ENCODE measurements at regions not wholly inside any gene's neighbourhood (a gene's known extent, or its start where the extent isn't known, plus 50 kb on each side); places are given as distances from the start of the nearest gene placed in this dataset.

- no peak for DNase-seq (ENCODE audit: extremely low spot score)
- POLR2A ChIA-PET: no interaction called here
- CTCF ChIA-PET: interaction anchor here (1.3 kb wide), 1 partner anchor 8 kb away, joined by 3 read pairs; no protein-coding TSS in a partner anchor
- TF ChIP-seq CTCF (IDR thresholded peaks at IDR 0.05; ENCODE audit: control extremely low read depth, extremely low read depth, low read depth, missing control alignments): no peak
These were observed 241.1 kb upstream of the CTBP2 start for GRCh38 chr10:125401462-125401861.

- TF ChIP-seq CTCF (IDR thresholded peaks at IDR 0.05; ENCODE audit: control extremely low read depth, extremely low read depth, low read depth, missing control alignments): no peak
- POLR2A ChIA-PET: no interaction called here
- CTCF ChIA-PET: no interaction called here
- no peak for DNase-seq (ENCODE audit: extremely low spot score)
These were observed 238.9 kb upstream of the CTBP2 start for GRCh38 chr10:125399289-125399688.

- DNase-seq (ENCODE audit: extremely low spot score): no peak
- CTCF ChIA-PET: no interaction called here
- TF ChIP-seq CTCF (IDR thresholded peaks at IDR 0.05; ENCODE audit: control extremely low read depth, extremely low read depth, low read depth, missing control alignments): no peak
- POLR2A ChIA-PET: no interaction called here
These were observed 237.9 kb upstream of the CTBP2 start for GRCh38 chr10:125398270-125398669.

- DNase-seq (ENCODE audit: extremely low spot score): no peak
- ChIA-PET CTCF (no interaction called here), POLR2A (no interaction called here)
- TF ChIP-seq CTCF (IDR thresholded peaks at IDR 0.05; ENCODE audit: control extremely low read depth, extremely low read depth, low read depth, missing control alignments): no peak
These were observed 237.2 kb upstream of the CTBP2 start for GRCh38 chr10:125397608-125398007.

DNA sequence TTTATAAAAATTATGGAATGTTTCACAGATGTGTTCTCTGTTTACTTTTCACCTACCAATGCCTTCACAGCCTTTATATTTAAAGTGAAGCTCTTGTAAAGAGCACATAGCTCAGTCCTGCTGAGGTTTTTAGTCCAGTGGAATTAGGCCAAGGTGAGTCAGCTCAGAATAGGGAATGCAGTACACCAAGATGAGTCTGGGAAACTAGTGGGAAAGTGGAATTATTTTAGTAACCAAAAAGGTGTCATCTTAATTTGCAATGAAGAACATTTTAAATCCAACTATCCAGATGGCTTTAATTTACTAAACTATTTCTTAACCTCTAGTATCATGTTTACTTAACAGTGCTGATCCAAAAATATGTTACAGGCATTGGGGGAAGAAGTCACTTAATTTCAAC lies 236.3 kb upstream of the CTBP2 start:
- POLR2A ChIA-PET: no interaction called here
- CTCF ChIA-PET: no interaction called here
- no peak for DNase-seq (ENCODE audit: extremely low spot score)
- TF ChIP-seq CTCF (IDR thresholded peaks at IDR 0.05; ENCODE audit: control extremely low read depth, extremely low read depth, low read depth, missing control alignments): no peak

DNA sequence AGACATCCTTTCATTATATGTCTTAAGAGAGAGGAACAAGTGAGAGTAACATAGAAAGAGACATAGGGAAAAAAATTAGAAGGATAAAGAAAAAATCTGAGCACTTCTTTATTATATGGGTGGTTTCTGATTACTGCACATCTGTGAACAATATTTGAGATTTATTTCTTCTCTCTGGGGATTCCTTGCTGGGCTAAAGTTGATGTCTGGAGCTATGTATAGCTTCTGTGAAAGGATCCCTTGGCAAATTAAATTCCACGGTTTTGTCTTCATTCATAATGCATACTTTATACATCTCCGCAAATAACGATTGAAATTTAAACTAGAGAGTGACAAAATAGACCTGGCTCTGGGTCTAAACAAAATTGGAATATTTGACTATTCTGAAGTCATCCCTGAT lies 232.2 kb upstream of the CTBP2 start:
- CTCF ChIA-PET: no interaction called here
- POLR2A ChIA-PET: no interaction called here
- no peak for TF ChIP-seq CTCF (IDR thresholded peaks at IDR 0.05; ENCODE audit: control extremely low read depth, extremely low read depth, low read depth, missing control alignments)

DNA sequence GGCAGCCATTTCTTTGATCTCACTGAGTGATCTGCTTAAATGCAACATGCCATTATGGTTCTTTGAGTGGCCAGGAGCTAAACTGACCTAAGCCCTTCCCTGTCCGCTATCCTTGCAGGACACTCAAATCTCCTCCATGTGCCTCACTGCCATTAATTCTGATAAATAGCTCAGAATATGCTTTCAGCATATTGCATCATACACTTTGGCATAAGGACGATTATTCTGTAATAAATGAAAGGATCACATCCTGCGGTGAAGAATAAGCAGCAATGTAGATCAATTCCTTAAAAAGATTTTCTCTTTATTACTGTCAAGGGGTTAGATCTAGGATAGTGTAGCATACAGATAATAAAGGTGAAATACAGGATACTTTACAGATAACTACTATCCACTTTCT lies 231.8 kb upstream of the CTBP2 start:
- CTCF ChIA-PET: no interaction called here
- DNase-seq (ENCODE audit: extremely low spot score): no peak
- TF ChIP-seq CTCF (IDR thresholded peaks at IDR 0.05; ENCODE audit: control extremely low read depth, extremely low read depth, low read depth, missing control alignments): no peak
- POLR2A ChIA-PET: interaction anchor here (0.6 kb wide), 1 partner anchor 21 kb away, joined by 3 read pairs; no protein-coding TSS in a partner anchor

More for the DNA sequence above, 232.2 kb upstream of the CTBP2 start:
- no peak for DNase-seq (ENCODE audit: extremely low spot score)

All from GM10248 (cell line).